ENCODE measurements at regions not wholly inside any gene's neighbourhood (a gene's known extent, or its start where the extent isn't known, plus 50 kb on each side); places are given as distances from the start of the nearest gene placed in this dataset.

- H3K27me3 ChIP-seq (ENCODE audit: control insufficient read depth in 1 of 2, insufficient read depth in 2 of 2, low read length in 2 of 2): peaks cover 8 to 73% of the 10 kb centered on the region in 2 experiments; a peak in 4 of 5 replicates
- CTCF ChIA-PET (ENCODE audit: low intra/inter-chr PET ratio, low total read pairs): no interaction called here
- no TSS peak for BruUV-seq (replicated peaks)
- no peak for TF ChIP-seq MXI1 (IDR thresholded peaks at IDR 0.05; ENCODE audit: borderline replicate concordance, low read depth, low read length)
- TF ChIP-seq ZNF207 (IDR thresholded peaks at IDR 0.05; ENCODE audit: borderline replicate concordance): no peak
- TF ChIP-seq, protein P1, sequence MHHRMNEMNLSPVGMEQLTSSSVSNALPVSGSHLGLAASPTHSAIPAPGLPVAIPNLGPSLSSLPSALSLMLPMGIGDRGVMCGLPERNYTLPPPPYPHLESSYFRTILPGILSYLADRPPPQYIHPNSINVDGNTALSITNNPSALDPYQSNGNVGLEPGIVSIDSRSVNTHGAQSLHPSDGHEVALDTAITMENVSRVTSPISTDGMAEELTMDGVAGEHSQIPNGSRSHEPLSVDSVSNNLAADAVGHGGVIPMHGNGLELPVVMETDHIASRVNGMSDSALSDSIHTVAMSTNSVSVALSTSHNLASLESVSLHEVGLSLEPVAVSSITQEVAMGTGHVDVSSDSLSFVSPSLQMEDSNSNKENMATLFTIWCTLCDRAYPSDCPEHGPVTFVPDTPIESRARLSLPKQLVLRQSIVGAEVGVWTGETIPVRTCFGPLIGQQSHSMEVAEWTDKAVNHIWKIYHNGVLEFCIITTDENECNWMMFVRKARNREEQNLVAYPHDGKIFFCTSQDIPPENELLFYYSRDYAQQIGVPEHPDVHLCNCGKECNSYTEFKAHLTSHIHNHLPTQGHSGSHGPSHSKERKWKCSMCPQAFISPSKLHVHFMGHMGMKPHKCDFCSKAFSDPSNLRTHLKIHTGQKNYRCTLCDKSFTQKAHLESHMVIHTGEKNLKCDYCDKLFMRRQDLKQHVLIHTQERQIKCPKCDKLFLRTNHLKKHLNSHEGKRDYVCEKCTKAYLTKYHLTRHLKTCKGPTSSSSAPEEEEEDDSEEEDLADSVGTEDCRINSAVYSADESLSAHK (CRISPR knock-in tag; IDR thresholded peaks at IDR 0.05; ENCODE audit: borderline replicate concordance): no peak
- no peak for TF ChIP-seq BCLAF1 (IDR thresholded peaks at IDR 0.05)
- TF ChIP-seq PRDM10 (CRISPR knock-in tag; IDR thresholded peaks at IDR 0.05; ENCODE audit: low read depth): no peak
- TF ChIP-seq ATF1 (CRISPR knock-in tag; IDR thresholded peaks at IDR 0.05): no peak
- no peak for TF ChIP-seq ZNF597 (CRISPR knock-in tag; IDR thresholded peaks at IDR 0.05)
- no peak for TF ChIP-seq EEA1 (CRISPR knock-in tag; IDR thresholded peaks at IDR 0.05; ENCODE audit: borderline replicate concordance)
- TF ChIP-seq ELK4 (CRISPR knock-in tag; IDR thresholded peaks at IDR 0.05; ENCODE audit: borderline replicate concordance): no peak
- TF ChIP-seq SYNCRIP (IDR thresholded peaks at IDR 0.05; ENCODE audit: insufficient read depth, low read depth, low read length): no peak
- no peak for TF ChIP-seq PCBP1 (IDR thresholded peaks at IDR 0.05; ENCODE audit: borderline replicate concordance, low read depth, low read length)
These were observed 84.5 kb downstream of the HIF1AN start for GRCh38 chr10:100620087-100620835.

More at GRCh38 chr10:100620087-100620835, 84.5 kb downstream of the HIF1AN start:
- Histone ChIP-seq H3K79me2 (ENCODE audit: insufficient read depth, low read length) (no peaks in the 10 kb centered on the region), H3K27ac (ENCODE audit: extremely low read length, insufficient read depth, low read length) (no peak overlapping the region), H3K4me1 (ENCODE audit: insufficient read depth, low read length) (no peaks in the 10 kb centered on the region), H3K36me3 (replicated peaks in 1 of 2; ENCODE audit: control insufficient read depth in 1 of 2, insufficient read depth in 2 of 2, low read length in 2 of 2) (no peaks in the 10 kb centered on the region), H3K4me3 (replicated peaks in 1 of 3; ENCODE audit: insufficient read depth in 1 of 3, low read depth in 2 of 3, low read length in 3 of 3) (no peak overlapping the region), H3K9ac (ENCODE audit: insufficient read depth, low read depth, low read length) (no peak overlapping the region), H2AFZ (ENCODE audit: low read length) (no peak overlapping the region), H3K9me3 (ENCODE audit: low read length) (no peaks in the 10 kb centered on the region), H3K4me2 (ENCODE audit: low read depth, low read length) (no peak overlapping the region), H4K20me1 (ENCODE audit: insufficient read depth, low read length) (no peaks in the 10 kb centered on the region)
- in situ Hi-C loops (cut with HindIII; ENCODE audit: extremely low pct_ligation_motif_present, low pct_unique_long_range_greater_than_20kb) (no loop called here), intact Hi-C loops (cut with micrococcal nuclease; ENCODE audit: unreplicated experiment) (no loop called here)
- whole genome bisulfite sequencing (ENCODE audit: low lambda C conversion rate): 0% methylated on average over 1 of the region's 6 CpGs
- FAIRE-seq (no peak), ATAC-seq (no peak), DNase-seq (ENCODE audit: low spot score) (no peak)
- POLR2A ChIA-PET: no interaction called here

Data from HepG2 (cell line).